Mesodermal cell (in vitro differentiated cells): ENCODE measurements at regions not wholly inside any gene's neighbourhood (a gene's known extent, or its start where the extent isn't known, plus 50 kb on each side); places are given as distances from the start of the nearest gene placed in this dataset.
A peak's percentile ranks its signal among the peaks of the same experiment; 100 is the strongest.

Source experiments
- H3K27ac ChIP-seq: 2 replicates; pipeline ENCODE4 v1.7.0; 2013; ENCODE audit warnings: mild to moderate bottlenecking, low read depth, low read length, moderate library complexity; ENCODE audit not compliant: severe bottlenecking
- H3K36me3 ChIP-seq: 2 replicates; pipeline ENCODE4 v1.7.1; 2013; ENCODE audit warnings: mild to moderate bottlenecking, low read length, moderate library complexity; ENCODE audit not compliant: control insufficient read depth, insufficient read depth
- H3K4me1 ChIP-seq: one replicate; pipeline ENCODE4 v1.7.1; 2013; ENCODE audit warnings: mild to moderate bottlenecking, low read length; ENCODE audit not compliant: insufficient read depth, control insufficient read depth, poor library complexity, severe bottlenecking
- H3K4me3 ChIP-seq: 2 replicates; pipeline ENCODE4 v1.7.0; 2013; ENCODE audit warnings: low read length, control low read depth, mild to moderate bottlenecking; ENCODE audit not compliant: insufficient read depth, poor library complexity, severe bottlenecking; ENCODE audit errors: extremely low read depth
- H3K9me3 ChIP-seq: 2 replicates; pipeline ENCODE4 v1.7.1; 2013; ENCODE audit warnings: mild to moderate bottlenecking, low read length, moderate library complexity; ENCODE audit not compliant: control insufficient read depth
- WGBS, 2 experiments: methylation state at CpG; one replicate each; pipeline ENCODE4 v1.1.5; 2013; ENCODE audit warnings: missing lambda C conversion rate in 2 of 2; ENCODE audit not compliant: insufficient coverage in 2 of 2; 5-methylcytosine and 5-hydroxymethylcytosine counted together

DNA sequence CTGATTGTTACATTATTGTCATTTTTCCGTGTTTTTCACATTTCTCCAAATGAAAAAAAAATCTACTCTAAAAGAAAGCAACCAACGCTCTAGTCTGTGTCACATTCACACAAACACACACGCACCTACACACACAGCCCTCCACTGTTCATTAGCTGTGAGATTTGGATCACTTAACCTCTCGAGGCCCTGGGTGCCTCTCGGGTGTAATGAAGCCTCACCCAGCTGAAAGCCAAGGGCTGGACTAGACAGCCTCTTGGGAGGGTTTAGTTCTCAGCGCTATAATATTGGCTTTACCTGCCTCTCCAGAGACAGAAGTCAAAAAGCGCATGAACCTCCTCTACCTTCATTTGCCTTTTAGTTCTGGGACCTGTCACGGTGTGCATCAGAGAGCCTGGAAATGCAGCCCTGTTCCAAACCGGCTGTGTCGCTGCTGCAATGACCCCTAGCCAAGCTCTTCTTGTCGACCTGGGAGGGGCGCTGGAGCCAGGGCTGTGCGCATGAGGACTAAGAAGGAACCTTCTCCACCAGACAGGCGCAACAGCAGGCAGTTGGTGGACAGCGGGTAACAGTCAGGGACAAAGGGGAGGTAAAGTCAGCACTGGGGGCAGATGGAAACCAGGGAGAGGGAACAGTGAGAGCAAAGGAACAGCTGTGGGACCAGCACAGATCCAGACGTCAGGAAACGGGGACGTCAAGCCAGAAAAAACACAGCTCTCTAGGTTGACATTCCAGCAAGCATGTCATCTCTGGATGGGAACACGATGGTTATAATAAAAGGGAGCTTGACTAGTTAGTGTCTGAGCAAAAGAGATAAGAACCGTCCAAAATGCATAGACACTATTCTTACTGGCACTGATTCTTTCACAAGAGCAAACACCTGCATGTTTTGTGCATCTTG, 375.9 kb downstream of the EFNB2 start:
- 90 to 96% methylated on average over 12 to 18 of the region's 20 CpGs for WGBS, 2 experiments
- Histone ChIP-seq H3K27ac (no peak overlapping the region), H3K4me3 (no peak overlapping the region), H3K9me3 (no peaks in the 10 kb centered on the region), H3K4me1 (peaks cover 12% of the 10 kb centered on the region), H3K36me3 (no peaks in the 10 kb centered on the region)

DNA sequence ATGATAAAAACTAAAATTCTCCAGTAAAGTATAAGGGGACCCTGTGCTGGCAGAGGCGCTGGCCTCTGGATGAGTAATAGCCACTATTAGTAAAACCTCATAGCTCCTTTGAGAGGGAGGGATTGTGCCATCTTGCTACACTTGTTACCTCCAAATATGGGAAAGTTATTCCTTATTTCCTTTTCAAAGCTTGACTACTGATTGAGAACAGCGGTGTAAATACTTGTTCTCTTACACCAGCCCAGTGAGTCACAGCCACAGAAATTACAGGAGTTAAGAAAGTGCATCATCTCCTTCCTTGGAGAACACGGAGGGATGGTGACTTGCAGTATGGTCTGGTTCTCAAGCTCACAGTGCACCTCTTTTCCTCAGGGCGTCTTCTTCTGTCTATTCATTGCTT, 379.0 kb downstream of the EFNB2 start:
- peak overlapping the region; percentile 4 for H3K27ac ChIP-seq
- H3K9me3 ChIP-seq, result no peaks in the 10 kb centered on the region
- H3K4me3 ChIP-seq, result no peak overlapping the region
- WGBS, 2 experiments, result no CpG with 5 or more reads among the region's 4 CpGs
- H3K36me3 ChIP-seq, result no peaks in the 10 kb centered on the region
- H3K4me1 ChIP-seq, result peaks cover 12% of the 10 kb centered on the region

DNA sequence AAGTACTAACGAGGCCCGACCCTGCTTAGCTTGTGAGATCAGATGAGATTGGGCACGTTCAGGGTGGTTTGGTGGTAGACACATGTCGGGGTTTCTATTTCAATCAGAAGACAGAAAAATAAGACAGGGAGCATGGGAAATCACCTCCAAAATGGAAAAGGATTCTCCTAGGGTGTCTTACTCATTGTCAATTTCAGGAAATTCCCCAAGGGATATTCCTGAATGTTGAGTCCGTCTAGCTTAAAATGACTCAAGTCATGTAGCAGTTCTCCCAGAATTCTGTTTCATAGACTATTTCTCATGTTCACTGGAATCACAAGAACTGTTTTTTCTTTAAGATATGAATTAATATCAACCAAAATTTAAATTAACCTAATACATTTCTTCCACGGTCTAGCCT, 380.1 kb downstream of the EFNB2 start:
- WGBS, 2 experiments, result 89 to 95% methylated on average over 3 to 4 of the region's 6 CpGs
- H3K4me3 ChIP-seq, result no peak overlapping the region

DNA sequence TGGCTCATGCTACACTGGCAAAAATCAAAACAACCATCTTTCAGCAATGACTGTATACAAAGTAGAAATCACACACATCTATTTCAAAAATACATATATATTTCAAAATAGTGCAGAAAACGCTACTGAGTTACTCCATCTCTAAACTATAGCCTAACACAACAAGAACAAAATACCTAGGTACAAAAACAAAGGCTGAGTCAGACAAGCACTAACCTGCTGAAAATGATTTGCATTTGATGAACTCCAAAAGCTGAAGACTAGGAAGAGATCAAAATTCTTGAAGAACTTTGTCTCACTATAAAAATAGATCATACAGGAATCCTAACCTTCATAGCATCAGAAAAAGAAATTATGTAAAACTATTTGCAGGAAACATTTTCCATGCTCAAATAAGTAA, 381.6 kb downstream of the EFNB2 start:
- Histone ChIP-seq H3K27ac (no peak overlapping the region), H3K4me1 (peaks cover 12% of the 10 kb centered on the region), H3K36me3 (no peaks in the 10 kb centered on the region), H3K9me3 (no peaks in the 10 kb centered on the region), H3K4me3 (no peak overlapping the region)
- no CpG with 5 or more reads among the region's 1 CpG for WGBS, 2 experiments

More for the DNA sequence above, 380.1 kb downstream of the EFNB2 start:
- H3K36me3 ChIP-seq, result no peaks in the 10 kb centered on the region
- H3K27ac ChIP-seq, result no peak overlapping the region
- peaks cover 12% of the 10 kb centered on the region for H3K4me1 ChIP-seq
- H3K9me3 ChIP-seq, result no peaks in the 10 kb centered on the region

DNA sequence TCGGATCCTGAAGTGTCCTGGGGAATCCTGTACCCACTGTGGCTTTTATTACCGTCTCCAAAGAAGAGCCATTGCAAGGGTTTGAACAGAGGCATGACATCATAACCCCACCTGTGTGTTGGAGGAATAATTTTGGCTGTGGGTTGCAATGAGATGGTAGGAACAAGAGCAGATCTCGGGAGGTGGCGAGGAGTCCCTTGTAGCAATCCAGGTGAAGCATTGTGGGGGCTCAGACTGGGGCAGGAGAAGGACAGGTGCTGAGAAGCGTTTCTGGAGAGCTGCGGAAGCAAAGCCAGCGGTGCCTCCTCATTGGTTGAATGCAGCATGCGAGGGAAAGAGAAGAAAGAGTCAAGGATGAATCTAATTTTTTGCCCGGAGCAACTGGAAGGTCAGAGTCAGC, 382.4 kb downstream of the EFNB2 start:
- 85 to 93% methylated on average over 9 of the region's 9 CpGs for WGBS, 2 experiments
- Histone ChIP-seq H3K27ac (no peak overlapping the region), H3K4me1 (peaks cover 12% of the 10 kb centered on the region)

DNA sequence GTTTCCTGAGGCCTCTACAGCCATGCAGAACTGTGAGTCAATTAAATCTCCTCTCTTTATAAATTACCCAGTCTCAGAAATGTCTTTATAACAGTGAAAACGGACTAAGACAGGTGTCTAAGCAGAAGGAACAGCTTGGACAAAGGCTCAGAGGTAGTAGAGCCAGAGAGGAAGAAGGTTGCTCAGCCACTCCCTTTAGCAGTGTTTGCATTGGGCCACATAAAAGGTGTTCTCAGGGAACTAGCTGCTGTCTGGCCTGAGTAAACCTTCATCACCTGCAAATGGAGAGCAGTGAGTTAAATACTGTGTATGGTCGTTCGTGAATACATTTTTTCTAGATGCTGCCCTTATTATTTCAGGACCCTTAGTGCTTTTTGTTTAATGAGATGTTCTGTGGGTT, 383.4 kb downstream of the EFNB2 start:
- 73 to 88% methylated on average over 1 to 3 of the region's 3 CpGs for WGBS, 2 experiments
- H3K36me3 ChIP-seq, result no peaks in the 10 kb centered on the region
- peaks cover 6% of the 10 kb centered on the region for H3K4me1 ChIP-seq
- H3K27ac ChIP-seq, result no peak overlapping the region
- H3K9me3 ChIP-seq, result no peaks in the 10 kb centered on the region
- no peak overlapping the region for H3K4me3 ChIP-seq

More for the DNA sequence above, 382.4 kb downstream of the EFNB2 start:
- H3K36me3 ChIP-seq, result no peaks in the 10 kb centered on the region
- no peak overlapping the region for H3K4me3 ChIP-seq
- no peaks in the 10 kb centered on the region for H3K9me3 ChIP-seq

DNA sequence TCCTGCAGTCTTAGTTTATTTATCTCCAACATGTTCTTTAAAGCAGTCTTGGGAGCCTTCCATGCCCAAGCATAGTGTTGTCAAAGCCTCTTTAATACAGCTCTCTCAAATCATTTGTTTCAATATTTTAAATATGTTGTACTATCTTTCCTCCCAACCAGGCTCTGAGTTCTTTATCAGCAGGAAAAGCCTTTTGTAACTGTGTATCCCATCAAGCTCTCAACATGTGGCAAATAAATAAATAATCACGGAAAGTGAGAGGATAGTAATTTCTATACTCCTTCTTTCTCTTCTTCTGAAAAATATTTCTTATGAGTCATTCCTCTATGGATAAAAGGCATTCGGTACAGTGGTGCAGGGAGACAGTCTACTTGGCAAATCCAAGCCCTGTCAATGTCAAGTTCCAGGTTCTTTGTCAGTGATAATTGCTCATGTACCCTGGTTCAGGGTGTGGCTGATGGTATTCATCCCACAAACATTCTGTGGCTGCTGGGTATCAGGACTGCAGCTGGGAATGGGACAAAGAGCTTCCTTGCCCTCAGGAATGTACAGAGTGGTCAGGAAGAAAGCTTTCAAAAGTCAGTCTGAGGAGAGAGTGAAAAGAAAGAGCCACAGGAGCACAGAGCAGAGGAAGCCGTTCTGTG, 384.3 kb downstream of the EFNB2 start:
- H3K36me3 ChIP-seq, result no peaks in the 10 kb centered on the region
- WGBS, 2 experiments, result 50 to 75% methylated on average over 1 to 2 of the region's 3 CpGs

DNA sequence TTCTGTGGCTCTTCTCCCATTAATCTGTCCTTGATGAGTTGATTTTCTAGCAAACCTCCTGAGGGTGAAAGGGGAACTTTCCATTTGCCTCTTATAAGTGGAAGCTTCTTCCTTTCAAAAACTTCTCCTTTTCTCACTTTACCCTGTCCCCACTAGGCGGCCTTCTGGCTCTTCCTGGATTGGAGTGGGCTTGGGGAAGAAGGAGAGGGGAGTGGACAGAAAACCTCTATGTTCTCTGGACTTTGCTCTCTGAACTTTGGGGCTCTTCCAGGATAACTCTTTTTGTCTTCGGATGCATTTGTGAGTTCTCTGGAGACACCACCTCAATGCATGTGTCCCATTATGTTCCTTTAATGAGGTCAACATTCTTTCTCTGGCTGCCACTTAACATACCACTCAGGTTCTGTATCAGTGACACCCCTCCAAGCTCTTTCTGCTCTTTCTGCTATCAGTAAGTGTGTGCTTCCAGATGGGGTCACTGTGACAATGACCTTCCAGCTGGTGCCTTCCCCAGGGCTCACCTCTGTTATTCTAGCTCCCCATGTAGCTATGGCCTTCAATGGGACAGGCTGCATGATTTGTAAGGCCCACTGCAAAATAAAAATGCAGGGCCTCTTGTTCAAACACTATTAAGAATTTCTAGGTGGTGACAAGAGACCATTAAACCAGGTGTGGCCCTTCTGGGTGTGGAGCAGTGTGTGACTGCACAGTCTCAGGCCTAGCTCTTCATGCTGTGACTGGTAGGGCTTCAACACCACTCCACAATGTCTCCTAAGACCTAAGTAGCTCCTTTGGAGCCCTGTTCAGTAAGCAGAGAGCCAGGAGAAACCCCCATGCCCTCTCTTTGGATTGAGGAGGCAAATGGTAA, 389.2 kb downstream of the EFNB2 start:
- H3K9me3 ChIP-seq, result no peaks in the 10 kb centered on the region
- no peaks in the 10 kb centered on the region for H3K4me1 ChIP-seq
- WGBS, 2 experiments, result 100% methylated on average over 1 of the region's 2 CpGs
- no peak overlapping the region for H3K27ac ChIP-seq
- no peaks in the 10 kb centered on the region for H3K36me3 ChIP-seq
- H3K4me3 ChIP-seq, result no peak overlapping the region

More for the DNA sequence above, 384.3 kb downstream of the EFNB2 start:
- Histone ChIP-seq H3K4me3 (no peak overlapping the region), H3K9me3 (no peaks in the 10 kb centered on the region), H3K27ac (no peak overlapping the region), H3K4me1 (peaks cover 1% of the 10 kb centered on the region)

DNA sequence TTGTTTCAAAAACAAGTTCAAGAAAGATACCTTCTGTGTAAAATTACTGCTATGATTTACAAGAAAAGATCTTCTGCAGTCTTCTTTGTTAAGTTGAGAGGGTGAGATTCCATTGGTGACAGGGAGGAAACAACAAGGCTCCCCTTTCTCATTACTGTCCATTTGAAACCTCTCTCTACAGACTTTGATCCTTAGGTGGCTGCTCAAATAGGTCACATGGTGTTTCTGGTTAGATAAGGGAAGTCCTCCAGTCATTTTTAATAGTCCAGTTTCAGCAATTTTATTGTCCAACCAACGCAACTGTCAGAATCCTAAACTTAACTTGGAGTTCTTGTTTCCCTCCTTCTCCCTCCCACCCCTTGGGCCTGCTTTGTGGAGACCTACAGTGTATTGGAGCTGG, 390.4 kb downstream of the EFNB2 start:
- no CpG with 5 or more reads among the region's 1 CpG for WGBS, 2 experiments
- H3K4me1 ChIP-seq, result no peaks in the 10 kb centered on the region
- no peak overlapping the region for H3K4me3 ChIP-seq
- no peak overlapping the region for H3K27ac ChIP-seq
- H3K36me3 ChIP-seq, result no peaks in the 10 kb centered on the region
- no peaks in the 10 kb centered on the region for H3K9me3 ChIP-seq

DNA sequence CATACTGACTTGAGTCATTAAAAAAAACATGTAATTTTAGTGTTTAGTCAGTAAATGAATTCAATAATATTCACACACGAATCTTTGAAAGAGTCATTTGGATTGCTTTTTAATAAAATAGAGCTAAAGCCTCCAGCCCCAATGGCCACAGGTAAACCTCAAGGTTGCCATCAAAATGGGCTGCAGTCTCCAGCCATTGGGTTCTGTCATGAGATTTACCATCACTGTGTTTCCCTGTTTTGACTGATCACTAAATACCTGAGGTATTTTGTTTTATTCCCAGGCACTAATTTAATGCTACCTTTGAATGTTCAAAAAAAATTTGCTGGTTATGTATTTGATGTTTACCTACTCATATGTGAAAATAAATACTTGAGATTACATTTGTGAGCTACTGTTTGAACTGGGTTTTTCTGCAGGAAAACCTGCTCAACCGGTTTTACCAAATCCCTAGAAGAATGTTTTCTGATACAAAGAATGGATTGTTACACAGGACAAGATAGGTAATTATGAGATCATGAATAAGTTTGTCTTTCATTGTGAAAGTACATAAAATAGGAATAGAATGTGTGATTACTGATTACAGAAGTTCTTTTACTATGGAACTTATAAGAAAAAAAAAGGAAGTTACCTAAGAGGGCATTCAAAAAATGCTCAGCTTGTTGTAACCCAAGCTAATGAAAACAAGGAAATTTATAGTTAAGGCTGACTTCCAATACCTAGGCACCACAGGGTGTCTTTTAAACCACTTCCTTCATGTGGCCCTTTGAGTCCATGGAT, 391.3 kb downstream of the EFNB2 start:
- 75 to 100% methylated on average over 1 of the region's 2 CpGs for WGBS, 2 experiments
- Histone ChIP-seq H3K4me1 (no peaks in the 10 kb centered on the region), H3K27ac (no peak overlapping the region), H3K9me3 (no peaks in the 10 kb centered on the region), H3K4me3 (no peak overlapping the region), H3K36me3 (no peaks in the 10 kb centered on the region)
